CD14-positive monocyte (primary cell): ENCODE measurements at regions not wholly inside any gene's neighbourhood (a gene's known extent, or its start where the extent isn't known, plus 50 kb on each side); places are given as distances from the start of the nearest gene placed in this dataset.

Experiments used
- DNase-seq, 3 donors: peaks; one replicate each; pipeline ENCODE4 v3.0.0-alpha.2; 2011 to 2022
- H2AFZ ChIP-seq: 2 replicates; pipeline ENCODE4 v1.6.0; 2012; ENCODE audit warnings: mild to moderate bottlenecking, low read depth, low read length, inconsistent platforms; ENCODE audit not compliant: insufficient read depth, poor library complexity, severe bottlenecking
- H3K27ac ChIP-seq, 2 donors: 1 replicate in 1 of 2; 2 replicates in 1 of 2; pipeline ENCODE4 v1.5.1; 2012 to 2013; ENCODE audit warnings: low read length in 2 of 2, control low read depth in 1 of 2, inconsistent platforms in 1 of 2, low read depth in 1 of 2, mild to moderate bottlenecking in 1 of 2
- H3K27me3 ChIP-seq, 2 donors: one replicate each; pipeline versions ENCODE4 v1.6.0 to v1.6.1; 2011 to 2013; ENCODE audit warnings: low read length in 2 of 2; ENCODE audit not compliant: control insufficient read depth in 2 of 2, insufficient read depth in 2 of 2
- H3K36me3 ChIP-seq, 2 donors: replicated peaks in 1 of 2; 1 replicate in 1 of 2; 2 replicates in 1 of 2; pipeline versions ENCODE4 v1.5.1 to v1.6.1; 2012 to 2013; ENCODE audit warnings: low read length in 2 of 2, control low read depth in 1 of 2, inconsistent platforms in 1 of 2, mild to moderate bottlenecking in 1 of 2; ENCODE audit not compliant: insufficient read depth in 2 of 2, control insufficient read depth in 1 of 2
- H3K4me1 ChIP-seq, 2 donors: 1 replicate in 1 of 2; 2 replicates in 1 of 2; pipeline versions ENCODE4 v1.5.1 to v1.6.1; 2012 to 2013; ENCODE audit warnings: low read length in 2 of 2, control low read depth in 1 of 2, inconsistent platforms in 1 of 2, mild to moderate bottlenecking in 1 of 2, moderate library complexity in 1 of 2; ENCODE audit not compliant: insufficient read depth in 2 of 2, control insufficient read depth in 1 of 2
- H3K4me2 ChIP-seq: replicated peaks from 2 replicates; pipeline ENCODE3; 2012; ENCODE audit warnings: low read length, moderate library complexity, mild to moderate bottlenecking; ENCODE audit not compliant: poor library complexity, severe bottlenecking; ENCODE audit errors: extremely low read depth
- H3K4me3 ChIP-seq, 3 experiments: fragments of 200-600 bp in 1 of 3; sonication (generic) in 1 of 3; replicated peaks in 1 of 3; 1 replicate in 2 of 3; 2 replicates in 1 of 3; pipeline ENCODE4 v1.5.1; 2011 to 2013; ENCODE audit warnings: low read length in 3 of 3, mild to moderate bottlenecking in 3 of 3, control low read depth in 2 of 3, low read depth in 2 of 3, inconsistent platforms in 1 of 3, moderate library complexity in 1 of 3
- H3K79me2 ChIP-seq: 2 replicates; pipeline ENCODE4 v1.6.0; 2012; ENCODE audit warnings: mild to moderate bottlenecking, control low read depth, inconsistent platforms, low read length, moderate library complexity; ENCODE audit not compliant: insufficient read depth
- H3K9ac ChIP-seq: 2 replicates; pipeline ENCODE4 v1.6.0; 2017; ENCODE audit warnings: low read length, mild to moderate bottlenecking; ENCODE audit not compliant: insufficient read depth, poor library complexity, severe bottlenecking
- H3K9me3 ChIP-seq, 2 donors: replicated peaks in 1 of 2; 1 replicate in 1 of 2; 2 replicates in 1 of 2; pipeline versions ENCODE4 v1.5.1 to v1.6.1; 2012 to 2013; ENCODE audit warnings: low read length in 2 of 2, control low read depth in 1 of 2; ENCODE audit not compliant: control insufficient read depth in 1 of 2, insufficient read depth in 1 of 2
- H4K20me1 ChIP-seq: 2 replicates; pipeline ENCODE4 v1.6.0; 2012; ENCODE audit warnings: mild to moderate bottlenecking, low read length, control low read depth, moderate library complexity; ENCODE audit not compliant: insufficient read depth
- H3K27ac Mint-ChIP-seq, 7 donors: one replicate each; pipeline ENCODE4 v1.8.0; 2020; ENCODE audit warnings: mild to moderate bottlenecking in 7 of 7, mixed read lengths in 7 of 7, moderate library complexity in 6 of 7, inconsistent platforms in 2 of 7
- H3K27me3 Mint-ChIP-seq, 3 donors: one replicate each; pipeline ENCODE4 v1.8.0; 2021 to 2022; ENCODE audit warnings: low read depth in 3 of 3, mild to moderate bottlenecking in 3 of 3, mixed read lengths in 3 of 3, moderate library complexity in 3 of 3, inconsistent platforms in 1 of 3
- H3K36me3 Mint-ChIP-seq, 2 donors: one replicate each; pipeline ENCODE4 v1.8.0; 2020; ENCODE audit warnings: mixed read lengths in 2 of 2, inconsistent platforms in 1 of 2, mild to moderate bottlenecking in 1 of 2
- H3K4me1 Mint-ChIP-seq: one replicate; pipeline ENCODE4 v1.8.0; 2020; ENCODE audit warnings: mild to moderate bottlenecking, mixed read lengths
- H3K4me3 Mint-ChIP-seq, 2 donors: one replicate each; pipeline ENCODE4 v1.8.0; 2020; ENCODE audit warnings: mild to moderate bottlenecking in 2 of 2, mixed read lengths in 2 of 2, moderate library complexity in 1 of 2
- H3K9me3 Mint-ChIP-seq, 7 donors: one replicate each; pipeline ENCODE4 v1.8.0; 2020 to 2022; ENCODE audit warnings: mixed read lengths in 7 of 7, mild to moderate bottlenecking in 6 of 7, moderate library complexity in 6 of 7, inconsistent platforms in 2 of 7
- CTCF ChIP-seq: fragments of 200-600 bp; IDR thresholded peaks from one replicate; pipeline ENCODE4 v1.8.0; 2022; ENCODE audit warnings: antibody characterized with exemption, mild to moderate bottlenecking
- WGBS: methylation state at CpG from one replicate; pipeline ENCODE4 v1.1.5; 2013; ENCODE audit warnings: missing lambda C conversion rate; ENCODE audit not compliant: insufficient coverage; 5-methylcytosine and 5-hydroxymethylcytosine counted together
- intact Hi-C, 2 donors: fragments of 100-400 bp; cut with micrococcal nuclease; formaldehyde crosslinking; loops; one replicate each; pipeline versions ENCODE4 v1.15.0 to v1.15.1; 2023

- Histone ChIP-seq H3K4me2 (no peak overlapping the region), H2AFZ (no peak overlapping the region)
Observed at GRCh38 chr4:188822698-188823097, 683.5 kb downstream of the TRIML1 start.

GRCh38 chr4:188824553-188824952 lies 685.3 kb downstream of the TRIML1 start:
- no peak overlapping the region for H3K4me3 Mint-ChIP-seq
- intact Hi-C loops = no loop called here
- H3K4me2 ChIP-seq = no peak overlapping the region
- H3K4me3 ChIP-seq = no peak overlapping the region
- H2AFZ ChIP-seq = no peak overlapping the region
- H3K36me3 ChIP-seq = no peaks in the 10 kb centered on the region
- no peak overlapping the region for H3K9ac ChIP-seq
- H4K20me1 ChIP-seq = no peaks in the 10 kb centered on the region
- H3K4me1 ChIP-seq = no peaks in the 10 kb centered on the region
- H3K79me2 ChIP-seq = no peaks in the 10 kb centered on the region
- no peaks in the 10 kb centered on the region for H3K4me1 Mint-ChIP-seq
- peaks cover 0 to 2% (median 0%) of the 10 kb centered on the region in 7 donors for H3K9me3 Mint-ChIP-seq
- no peak overlapping the region for H3K27ac Mint-ChIP-seq
- H3K36me3 Mint-ChIP-seq = no peaks in the 10 kb centered on the region
- no peak overlapping the region for H3K27ac ChIP-seq
- no peaks in the 10 kb centered on the region for H3K27me3 Mint-ChIP-seq
- peaks cover 0 to 7% of the 10 kb centered on the region in 2 donors for H3K9me3 ChIP-seq
- TF ChIP-seq CTCF = no peak
- 98% methylated on average over 14 of the region's 17 CpGs for WGBS
- no peaks in the 10 kb centered on the region for H3K27me3 ChIP-seq
- no peak for DNase-seq

More at GRCh38 chr4:188822698-188823097, 683.5 kb downstream of the TRIML1 start:
- H3K4me3 ChIP-seq = no peak overlapping the region
- H3K27me3 ChIP-seq = no peaks in the 10 kb centered on the region
- DNase-seq = no peak
- WGBS = no CpG with 5 or more reads among the region's 2 CpGs
- no peak for TF ChIP-seq CTCF
- H3K79me2 ChIP-seq = no peaks in the 10 kb centered on the region
- Mint-ChIP-seq H3K4me3 (no peak overlapping the region), H3K4me1 (no peaks in the 10 kb centered on the region), H3K27me3 (no peaks in the 10 kb centered on the region), H3K36me3 (no peaks in the 10 kb centered on the region), H3K27ac (no peak overlapping the region), H3K9me3 (peaks cover 0 to 3% (median 0%) of the 10 kb centered on the region in 7 donors)
- no peaks in the 10 kb centered on the region for H3K36me3 ChIP-seq
- intact Hi-C loops = no loop called here
- H3K27ac ChIP-seq = no peak overlapping the region
- H3K4me1 ChIP-seq = no peaks in the 10 kb centered on the region
- no peak overlapping the region for H3K9ac ChIP-seq
- peaks cover 0 to 7% of the 10 kb centered on the region in 2 donors for H3K9me3 ChIP-seq
- no peaks in the 10 kb centered on the region for H4K20me1 ChIP-seq
